ENCODE measurements at regions not wholly inside any gene's neighbourhood (a gene's known extent, or its start where the extent isn't known, plus 50 kb on each side); places are given as distances from the start of the nearest gene placed in this dataset.

DNA sequence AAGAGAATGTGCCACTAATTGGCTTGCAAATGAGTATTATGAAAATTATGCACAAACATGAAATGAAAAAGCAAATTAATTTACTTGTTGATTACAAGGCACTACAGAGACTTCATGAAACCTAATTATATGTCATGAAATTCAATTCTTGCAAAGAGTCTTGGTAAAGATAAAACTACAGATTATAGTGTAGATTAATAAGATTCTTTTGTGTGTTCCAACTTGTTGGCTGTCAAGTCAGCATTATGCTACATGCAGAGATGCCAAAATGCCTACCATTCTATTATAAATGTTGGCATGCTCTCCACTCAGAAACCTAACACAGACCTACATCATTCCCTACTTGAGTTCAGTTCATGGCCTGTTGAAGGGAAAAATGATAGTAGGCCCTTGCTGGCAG is 97.2 kb upstream of the KITLG start:
- TF ChIP-seq, protein P1, sequence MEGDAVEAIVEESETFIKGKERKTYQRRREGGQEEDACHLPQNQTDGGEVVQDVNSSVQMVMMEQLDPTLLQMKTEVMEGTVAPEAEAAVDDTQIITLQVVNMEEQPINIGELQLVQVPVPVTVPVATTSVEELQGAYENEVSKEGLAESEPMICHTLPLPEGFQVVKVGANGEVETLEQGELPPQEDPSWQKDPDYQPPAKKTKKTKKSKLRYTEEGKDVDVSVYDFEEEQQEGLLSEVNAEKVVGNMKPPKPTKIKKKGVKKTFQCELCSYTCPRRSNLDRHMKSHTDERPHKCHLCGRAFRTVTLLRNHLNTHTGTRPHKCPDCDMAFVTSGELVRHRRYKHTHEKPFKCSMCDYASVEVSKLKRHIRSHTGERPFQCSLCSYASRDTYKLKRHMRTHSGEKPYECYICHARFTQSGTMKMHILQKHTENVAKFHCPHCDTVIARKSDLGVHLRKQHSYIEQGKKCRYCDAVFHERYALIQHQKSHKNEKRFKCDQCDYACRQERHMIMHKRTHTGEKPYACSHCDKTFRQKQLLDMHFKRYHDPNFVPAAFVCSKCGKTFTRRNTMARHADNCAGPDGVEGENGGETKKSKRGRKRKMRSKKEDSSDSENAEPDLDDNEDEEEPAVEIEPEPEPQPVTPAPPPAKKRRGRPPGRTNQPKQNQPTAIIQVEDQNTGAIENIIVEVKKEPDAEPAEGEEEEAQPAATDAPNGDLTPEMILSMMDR (IDR thresholded peaks at IDR 0.05), result no peak
- TF ChIP-seq POLR2AphosphoS5 (IDR thresholded peaks at IDR 0.05), result no peak
- no peak for TF ChIP-seq EP300 (IDR thresholded peaks at IDR 0.05)
- no peak for TF ChIP-seq POLR2A (IDR thresholded peaks at IDR 0.05)
